GM12872 (cell line): ENCODE measurements at regions not wholly inside any gene's neighbourhood (a gene's known extent, or its start where the extent isn't known, plus 50 kb on each side); places are given as distances from the start of the nearest gene placed in this dataset.
A peak's percentile ranks its signal among the peaks of the same experiment; 100 is the strongest.

Source experiments
- TF ChIP-seq, protein P1 (sequence below): IDR thresholded peaks from 3 replicates; pipeline ENCODE4 v1.5.1; 2011; ENCODE audit warnings: low read depth, mild to moderate bottlenecking, low read length, moderate library complexity; ENCODE audit not compliant: insufficient read depth

DNA sequence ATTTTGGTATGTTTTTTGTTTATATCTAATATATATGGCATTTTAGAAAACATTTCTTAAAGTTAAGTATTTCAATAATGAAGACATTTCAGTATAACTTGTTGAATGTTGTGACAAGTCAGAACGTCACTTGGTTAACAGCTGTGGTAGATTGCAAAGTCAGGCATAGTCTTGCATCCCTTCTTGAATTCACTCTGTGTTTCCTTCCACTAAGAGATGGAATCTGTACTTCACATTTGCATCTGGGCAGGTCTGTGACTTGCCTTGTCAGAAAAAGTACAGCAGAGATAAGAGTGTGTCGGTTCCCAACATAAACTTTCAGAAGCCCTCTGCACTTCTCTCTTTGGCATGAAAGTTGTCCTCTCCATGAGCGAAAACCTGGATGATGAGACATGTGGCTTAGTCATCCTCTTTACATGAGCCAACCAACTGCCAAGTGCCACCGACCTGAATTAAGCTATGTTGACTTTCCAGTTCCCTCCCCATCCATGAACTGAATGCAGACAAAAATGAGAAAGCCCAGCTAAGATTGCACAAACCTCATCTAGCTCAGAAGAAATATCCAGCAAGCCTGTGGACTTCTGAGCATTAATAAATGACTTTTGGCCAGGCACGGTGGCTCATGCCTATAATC is 1730.2 kb downstream of the MRPL39 start:
- TF ChIP-seq, protein P1, sequence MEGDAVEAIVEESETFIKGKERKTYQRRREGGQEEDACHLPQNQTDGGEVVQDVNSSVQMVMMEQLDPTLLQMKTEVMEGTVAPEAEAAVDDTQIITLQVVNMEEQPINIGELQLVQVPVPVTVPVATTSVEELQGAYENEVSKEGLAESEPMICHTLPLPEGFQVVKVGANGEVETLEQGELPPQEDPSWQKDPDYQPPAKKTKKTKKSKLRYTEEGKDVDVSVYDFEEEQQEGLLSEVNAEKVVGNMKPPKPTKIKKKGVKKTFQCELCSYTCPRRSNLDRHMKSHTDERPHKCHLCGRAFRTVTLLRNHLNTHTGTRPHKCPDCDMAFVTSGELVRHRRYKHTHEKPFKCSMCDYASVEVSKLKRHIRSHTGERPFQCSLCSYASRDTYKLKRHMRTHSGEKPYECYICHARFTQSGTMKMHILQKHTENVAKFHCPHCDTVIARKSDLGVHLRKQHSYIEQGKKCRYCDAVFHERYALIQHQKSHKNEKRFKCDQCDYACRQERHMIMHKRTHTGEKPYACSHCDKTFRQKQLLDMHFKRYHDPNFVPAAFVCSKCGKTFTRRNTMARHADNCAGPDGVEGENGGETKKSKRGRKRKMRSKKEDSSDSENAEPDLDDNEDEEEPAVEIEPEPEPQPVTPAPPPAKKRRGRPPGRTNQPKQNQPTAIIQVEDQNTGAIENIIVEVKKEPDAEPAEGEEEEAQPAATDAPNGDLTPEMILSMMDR: no peak

GRCh38 chr21:23874271-23874670 is 1733.0 kb downstream of the MRPL39 start:
- TF ChIP-seq, protein P1: no peak

DNA sequence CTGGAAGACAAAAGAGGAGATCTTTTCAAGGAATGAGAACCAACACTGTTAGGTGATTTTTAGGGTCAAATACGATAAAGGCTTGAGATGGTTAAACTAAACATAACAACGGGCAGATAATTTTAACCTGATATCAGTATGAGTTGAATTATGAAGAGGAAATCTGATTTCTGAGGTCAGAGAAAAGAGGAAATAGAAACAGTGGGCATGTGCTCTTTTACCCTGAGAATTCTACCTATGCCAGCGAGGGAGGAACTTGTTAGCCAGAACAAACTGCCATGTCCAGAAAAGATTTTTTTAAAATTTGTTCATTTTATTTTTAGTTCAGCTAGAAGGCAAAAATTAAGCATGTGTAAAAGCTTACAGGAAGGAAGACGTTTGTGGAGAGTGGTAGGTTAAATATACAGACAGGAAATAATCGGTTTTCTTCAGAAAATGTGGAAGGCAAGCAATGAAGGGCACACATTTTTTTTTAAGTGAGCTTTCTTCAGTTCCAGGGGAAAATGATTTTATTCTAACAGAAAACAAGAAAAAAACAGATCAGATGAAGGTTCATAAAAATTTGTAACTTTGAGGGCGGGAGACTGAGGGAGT is 1745.3 kb downstream of the MRPL39 start:
- TF ChIP-seq, protein P1: no peak

GRCh38 chr21:23858878-23859277 is 1748.4 kb downstream of the MRPL39 start:
- TF ChIP-seq, protein P1: no peak

DNA sequence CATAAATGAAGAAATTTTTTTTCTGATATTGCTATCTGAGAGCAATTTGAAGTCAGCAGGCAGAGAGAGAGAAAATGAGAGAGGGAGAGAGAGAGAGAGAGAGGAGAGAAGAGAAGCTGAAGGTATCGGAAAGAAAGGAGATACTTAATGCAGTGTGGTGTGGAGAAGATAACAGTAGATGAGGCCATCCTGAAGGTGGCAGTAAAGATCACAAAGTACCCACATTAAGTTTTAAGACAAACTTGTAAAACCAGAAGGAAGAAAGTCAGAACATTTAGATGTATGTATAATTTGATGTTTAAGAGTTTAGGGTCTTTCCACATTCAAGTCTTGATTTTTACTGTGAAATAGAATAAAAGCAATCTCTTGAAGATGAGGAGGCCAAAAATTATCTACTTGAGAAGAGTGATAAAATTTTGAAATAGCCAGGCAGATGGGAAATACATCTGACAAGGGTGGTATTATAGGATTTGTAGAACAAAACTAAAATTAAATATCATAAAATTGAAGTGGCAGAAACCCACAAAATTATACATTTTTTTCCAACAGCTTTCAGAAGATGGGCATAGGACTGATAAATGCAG is 1753.4 kb downstream of the MRPL39 start:
- TF ChIP-seq, protein P1: peak; percentile 44; the same call in 1 of the 3 replicates

GRCh38 chr21:23837564-23837963 is 1769.7 kb downstream of the MRPL39 start:
- TF ChIP-seq, protein P1: no peak

DNA sequence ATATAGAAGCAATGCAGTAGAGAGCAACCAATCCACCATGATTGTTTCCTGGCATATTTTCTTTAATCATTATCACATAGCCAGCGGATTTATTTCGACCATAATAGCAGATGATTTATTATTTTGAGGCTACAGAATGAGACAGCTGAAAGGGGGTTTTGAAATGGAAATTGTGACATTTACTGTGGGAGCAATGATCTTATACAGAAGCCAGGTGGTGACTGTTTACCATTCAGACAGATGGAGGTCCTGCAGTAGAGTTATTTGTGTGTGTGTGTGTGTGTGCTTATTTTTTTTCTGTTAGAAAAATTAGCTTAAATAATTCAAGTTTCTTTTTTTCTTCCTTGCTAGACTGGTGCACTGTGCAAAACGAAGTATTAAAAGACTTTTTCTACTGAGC is 1784.5 kb downstream of the MRPL39 start:
- TF ChIP-seq, protein P1: no peak
